ENCODE measurements at regions not wholly inside any gene's neighbourhood (a gene's known extent, or its start where the extent isn't known, plus 50 kb on each side); places are given as distances from the start of the nearest gene placed in this dataset.

DNA sequence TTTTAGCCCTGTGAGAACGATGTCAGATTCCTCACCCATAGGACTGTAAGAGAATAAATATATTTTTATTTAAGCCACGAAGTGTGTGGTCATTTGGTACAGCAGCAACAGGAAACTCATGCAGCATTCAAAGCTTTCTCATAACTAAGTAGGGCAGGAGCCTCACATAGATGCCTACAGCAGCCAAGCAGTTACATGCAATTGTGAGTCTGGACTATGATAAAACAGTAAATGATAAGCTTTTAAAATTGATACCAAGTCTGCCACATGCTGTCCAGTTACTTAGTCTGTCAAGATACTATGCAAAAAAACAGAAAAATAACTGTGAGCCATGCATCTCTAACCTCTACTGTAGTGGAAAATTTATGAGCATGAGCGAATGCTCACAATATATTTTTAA lies 359.6 kb downstream of the HS3ST1 start:
- TF ChIP-seq, protein P1, sequence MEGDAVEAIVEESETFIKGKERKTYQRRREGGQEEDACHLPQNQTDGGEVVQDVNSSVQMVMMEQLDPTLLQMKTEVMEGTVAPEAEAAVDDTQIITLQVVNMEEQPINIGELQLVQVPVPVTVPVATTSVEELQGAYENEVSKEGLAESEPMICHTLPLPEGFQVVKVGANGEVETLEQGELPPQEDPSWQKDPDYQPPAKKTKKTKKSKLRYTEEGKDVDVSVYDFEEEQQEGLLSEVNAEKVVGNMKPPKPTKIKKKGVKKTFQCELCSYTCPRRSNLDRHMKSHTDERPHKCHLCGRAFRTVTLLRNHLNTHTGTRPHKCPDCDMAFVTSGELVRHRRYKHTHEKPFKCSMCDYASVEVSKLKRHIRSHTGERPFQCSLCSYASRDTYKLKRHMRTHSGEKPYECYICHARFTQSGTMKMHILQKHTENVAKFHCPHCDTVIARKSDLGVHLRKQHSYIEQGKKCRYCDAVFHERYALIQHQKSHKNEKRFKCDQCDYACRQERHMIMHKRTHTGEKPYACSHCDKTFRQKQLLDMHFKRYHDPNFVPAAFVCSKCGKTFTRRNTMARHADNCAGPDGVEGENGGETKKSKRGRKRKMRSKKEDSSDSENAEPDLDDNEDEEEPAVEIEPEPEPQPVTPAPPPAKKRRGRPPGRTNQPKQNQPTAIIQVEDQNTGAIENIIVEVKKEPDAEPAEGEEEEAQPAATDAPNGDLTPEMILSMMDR (IDR thresholded peaks at IDR 0.05; ENCODE audit: control extremely low read depth in 1 of 3, insufficient read depth in 1 of 3, low read depth in 1 of 3, low read length in 3 of 3), result no peak
- no peak for TF ChIP-seq POLR2A (IDR thresholded peaks at IDR 0.05; ENCODE audit: control extremely low read depth in 1 of 2, low read depth in 2 of 2, low read length in 2 of 2)
- TF ChIP-seq PHF8 (conservative IDR thresholded peaks at IDR 0.05; ENCODE audit: low read depth, low read length), result no peak

Measured in H1 (cell line).